C4-2B (cell line): ENCODE measurements at regions not wholly inside any gene's neighbourhood (a gene's known extent, or its start where the extent isn't known, plus 50 kb on each side); places are given as distances from the start of the nearest gene placed in this dataset.

Experiments used
- H3K27ac ChIP-seq: fragments of 450-650 bp; 2 replicates; pipeline ENCODE4 v1.5.1; 2017
- CTCF ChIP-seq: fragments of 450-650 bp; conservative IDR thresholded peaks from 2 replicates; pipeline ENCODE4 v1.5.1; 2017; ENCODE audit warnings: mild to moderate bottlenecking
- ZFX ChIP-seq: fragments of 450-650 bp; IDR thresholded peaks from 2 replicates; pipeline ENCODE4 v1.6.1; 2017

- TF ChIP-seq ZFX: no peak
- no peak for TF ChIP-seq CTCF
- H3K27ac ChIP-seq: no peak overlapping the region
Observed at GRCh38 chr12:39006286-39006685, 100.9 kb upstream of the CPNE8 start.

DNA sequence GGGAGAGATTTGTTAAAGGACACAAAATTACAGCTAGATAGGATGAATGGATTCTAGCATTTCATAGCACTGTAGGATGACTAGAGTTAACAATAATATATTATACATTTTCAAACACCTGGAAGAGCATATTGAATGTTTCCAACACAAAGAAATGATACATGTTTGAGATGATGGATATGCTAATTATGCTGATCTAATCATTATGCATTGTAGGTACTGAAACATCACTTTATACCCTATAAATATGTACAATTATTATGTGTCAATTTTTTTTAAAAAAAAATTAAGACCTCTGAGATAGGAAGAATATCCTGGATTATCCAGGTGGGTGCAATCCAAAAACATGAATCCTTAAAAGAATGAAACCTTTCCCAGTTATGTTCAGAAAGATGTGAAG lies 100.3 kb upstream of the CPNE8 start:
- no peak for TF ChIP-seq ZFX
- no peak for TF ChIP-seq CTCF
- no peak overlapping the region for H3K27ac ChIP-seq

DNA sequence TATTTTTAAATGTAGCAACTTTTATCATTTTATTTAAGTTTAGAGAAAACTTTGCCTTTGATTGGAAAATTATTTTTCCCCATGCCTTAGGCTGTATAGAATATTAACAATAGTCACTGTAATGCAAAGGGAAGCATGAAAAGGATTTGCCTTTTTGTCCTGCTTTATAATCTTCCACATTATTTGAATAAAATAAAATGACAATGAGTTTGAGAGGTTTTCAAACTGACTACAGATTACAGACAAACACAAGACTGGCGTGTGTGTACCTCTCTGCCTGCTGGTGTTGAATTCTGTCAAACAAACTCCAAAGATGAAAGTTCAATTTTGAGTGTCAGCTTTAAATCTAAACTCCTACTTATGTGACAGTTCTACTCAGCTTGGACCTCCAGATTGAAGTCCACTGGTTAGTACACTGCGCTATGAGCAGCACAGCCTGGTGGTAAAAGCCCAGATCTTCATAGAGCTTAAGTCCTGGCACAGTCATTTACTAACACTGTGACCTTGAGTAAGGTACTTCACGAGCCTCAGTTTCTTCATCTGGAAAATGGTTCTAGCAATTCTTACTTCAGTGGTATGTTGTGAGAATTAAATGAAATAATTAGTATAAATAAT lies 98.3 kb upstream of the CPNE8 start:
- no peak for TF ChIP-seq ZFX
- no peak overlapping the region for H3K27ac ChIP-seq

DNA sequence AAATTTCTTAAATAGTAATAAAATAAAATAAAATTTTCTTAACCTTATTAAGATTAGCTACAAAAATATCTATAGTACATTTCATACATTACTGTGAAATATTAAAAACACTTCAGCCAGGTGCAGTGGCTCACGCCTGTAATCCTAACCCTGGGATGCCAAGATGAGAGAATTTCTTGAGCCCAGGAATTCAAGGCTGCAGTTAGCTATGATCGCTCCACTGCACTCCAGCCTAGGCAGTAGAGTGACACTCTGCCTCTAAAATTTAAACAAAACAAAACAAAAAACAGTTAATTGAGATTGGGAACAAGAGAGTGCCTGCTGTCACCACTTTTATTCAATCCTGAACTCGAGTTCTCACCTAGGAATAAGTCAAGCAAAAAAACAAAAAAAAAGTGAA lies 95.0 kb upstream of the CPNE8 start:
- no peak for TF ChIP-seq CTCF
- TF ChIP-seq ZFX: no peak
- H3K27ac ChIP-seq: no peak overlapping the region

- H3K27ac ChIP-seq: no peak overlapping the region
- TF ChIP-seq ZFX (no peak), CTCF (no peak)
Observed at GRCh38 chr12:38998887-38999482, 93.6 kb upstream of the CPNE8 start.

- H3K27ac ChIP-seq: no peak overlapping the region
- TF ChIP-seq ZFX: no peak
- TF ChIP-seq CTCF: no peak
Observed at GRCh38 chr12:38995249-38995648, 89.9 kb upstream of the CPNE8 start.

- no peak overlapping the region for H3K27ac ChIP-seq
Observed at GRCh38 chr12:38985961-38986360, 80.6 kb upstream of the CPNE8 start.

More at GRCh38 chr12:38985961-38986360, 80.6 kb upstream of the CPNE8 start:
- TF ChIP-seq CTCF (no peak), ZFX (no peak)
